Colon (tissue), 2 donors: ENCODE measurements at regions not wholly inside any gene's neighbourhood (a gene's known extent, or its start where the extent isn't known, plus 50 kb on each side); places are given as distances from the start of the nearest gene placed in this dataset.
A peak's percentile ranks its signal among the peaks of the same experiment; 100 is the strongest.

Experiments used
- FAIRE-seq: peaks from 2 replicates; lab custom pipeline; 2012; peaks lifted over from hg19 to GRCh38; lab: Jason Lieb, UNC
- donor health status: control.
- donor health status: control.

DNA sequence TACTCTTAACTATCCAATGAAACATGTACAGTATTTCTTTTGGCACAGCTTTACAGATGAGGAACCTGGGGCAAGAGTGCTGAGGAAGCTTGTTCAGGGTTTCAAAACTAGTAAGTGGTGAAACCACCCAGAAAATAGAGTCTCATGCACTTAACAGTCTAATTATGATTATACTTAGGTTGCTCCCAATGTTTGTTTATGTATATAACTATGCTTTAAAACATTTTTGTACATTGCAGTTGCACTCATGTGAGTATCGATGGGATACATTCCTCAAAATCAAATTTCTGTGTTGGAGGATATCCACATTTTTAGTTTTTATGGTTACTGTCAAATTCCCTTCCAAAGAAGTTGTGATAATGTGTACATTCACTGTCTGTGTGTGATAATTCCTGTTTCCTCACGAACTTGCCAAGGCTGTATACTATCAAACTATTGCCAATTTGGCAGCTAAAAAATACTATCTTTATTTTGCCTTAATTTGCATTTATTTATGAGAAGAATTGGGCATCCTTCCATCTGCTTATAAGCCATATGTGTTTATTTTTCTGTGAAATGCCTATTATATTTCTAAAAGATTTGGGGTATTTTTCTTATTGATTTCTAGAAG is 143.9 kb upstream of the SSTR1 start:
- no peak for FAIRE-seq

GRCh38 chr14:38065106-38065762 is 142.5 kb upstream of the SSTR1 start:
- FAIRE-seq: no peak

DNA sequence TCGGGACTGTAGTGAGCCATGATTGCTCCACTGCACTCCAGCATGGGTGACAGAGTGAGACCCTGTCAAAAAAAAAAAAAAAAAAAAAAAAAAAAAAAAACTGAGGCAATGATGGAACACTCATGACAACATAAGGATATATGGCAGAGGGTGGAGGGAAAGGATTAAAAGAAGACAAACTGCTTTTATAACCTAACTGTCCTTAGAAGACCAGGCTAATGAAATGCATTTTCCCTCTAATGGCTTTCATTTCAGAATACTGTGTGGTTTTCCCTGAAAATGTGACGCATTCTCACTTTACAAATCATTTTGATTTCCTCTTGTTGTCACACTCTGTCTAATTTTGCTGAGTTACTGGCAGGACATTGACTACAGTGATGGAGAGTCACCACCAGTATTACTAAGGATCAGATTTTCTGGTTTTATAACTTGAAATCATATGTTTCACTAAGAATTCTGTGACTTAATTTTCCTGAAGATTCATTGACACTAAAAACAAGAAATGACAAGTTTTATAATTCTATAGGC is 137.6 kb upstream of the SSTR1 start:
- no peak for FAIRE-seq

DNA sequence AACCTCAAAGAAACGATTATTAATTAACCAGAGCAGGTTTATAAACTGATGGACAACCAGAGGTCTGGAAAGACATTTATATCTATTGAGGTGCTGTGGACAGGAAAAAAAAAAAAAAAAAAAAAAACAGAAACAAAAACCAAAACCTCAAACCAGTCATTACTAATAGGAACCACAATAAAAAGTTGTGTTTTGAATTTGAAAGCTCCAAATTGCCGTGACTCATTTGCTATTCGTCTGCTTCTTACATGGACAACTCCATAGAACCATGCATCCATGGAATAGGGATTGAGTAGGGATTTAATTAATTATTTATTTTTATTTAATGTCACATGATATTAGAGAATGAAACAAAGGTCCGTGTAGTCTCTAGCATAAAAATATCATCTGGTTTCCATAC is 134.1 kb upstream of the SSTR1 start:
- no peak for FAIRE-seq

DNA sequence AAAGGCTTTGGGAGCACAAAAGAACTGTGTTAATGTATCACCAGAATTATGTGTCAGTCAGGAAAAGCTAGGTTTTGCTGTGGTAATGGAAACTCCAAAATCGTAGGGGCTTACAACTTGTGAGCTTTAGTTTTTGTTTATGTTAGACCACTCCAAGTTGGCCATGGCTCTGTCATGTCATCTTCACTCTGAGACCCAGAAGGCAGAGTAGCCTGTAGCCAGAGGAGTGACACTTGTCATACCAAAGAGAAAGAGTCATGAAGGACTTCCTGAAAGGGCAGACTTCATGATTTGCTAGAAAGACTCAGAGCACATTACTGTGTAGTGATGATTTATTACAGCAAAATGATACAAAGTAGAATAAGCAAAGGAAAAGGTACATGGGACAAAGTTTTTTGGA is 133.6 kb upstream of the SSTR1 start:
- FAIRE-seq: no peak

DNA sequence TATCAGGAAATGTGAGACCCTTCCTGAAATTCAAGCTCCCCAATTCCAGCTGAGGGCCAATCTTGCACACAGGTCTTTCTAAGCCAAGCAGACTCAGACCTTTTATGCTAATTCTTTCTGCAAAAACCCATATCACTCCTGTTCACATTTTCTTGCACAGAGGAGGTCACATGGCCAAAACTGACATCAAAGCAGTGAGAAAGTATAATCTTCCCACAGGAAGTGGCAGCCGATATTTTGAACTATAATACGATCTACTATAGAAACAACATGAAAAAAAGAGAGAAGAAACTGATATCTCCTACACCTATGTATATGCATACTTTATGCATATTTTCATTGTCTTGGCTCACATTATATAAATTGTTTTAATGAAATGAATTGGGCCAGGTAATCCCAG is 132.9 kb upstream of the SSTR1 start:
- FAIRE-seq: no peak

- no peak for FAIRE-seq
Measured at GRCh38 chr14:38078393-38078792, 129.3 kb upstream of the SSTR1 start.

DNA sequence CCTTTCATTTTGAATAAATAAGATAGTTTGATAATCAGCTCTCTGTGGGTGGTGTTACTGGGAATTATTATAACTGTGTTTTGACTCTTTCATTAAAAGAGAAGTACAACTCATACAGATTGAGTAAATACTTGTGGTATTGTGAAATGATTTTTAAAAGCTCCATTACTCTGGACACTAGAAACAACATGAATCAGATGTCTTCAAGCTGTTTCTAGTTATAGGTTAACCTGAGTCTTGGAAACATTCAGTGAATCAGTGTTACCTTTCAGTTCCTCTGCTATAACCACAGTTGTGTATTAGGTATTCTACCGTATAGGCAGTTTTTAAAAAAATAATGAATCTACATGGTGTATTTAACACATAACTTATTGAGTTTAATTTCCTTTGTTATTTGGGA is 128.4 kb upstream of the SSTR1 start:
- no peak for FAIRE-seq

DNA sequence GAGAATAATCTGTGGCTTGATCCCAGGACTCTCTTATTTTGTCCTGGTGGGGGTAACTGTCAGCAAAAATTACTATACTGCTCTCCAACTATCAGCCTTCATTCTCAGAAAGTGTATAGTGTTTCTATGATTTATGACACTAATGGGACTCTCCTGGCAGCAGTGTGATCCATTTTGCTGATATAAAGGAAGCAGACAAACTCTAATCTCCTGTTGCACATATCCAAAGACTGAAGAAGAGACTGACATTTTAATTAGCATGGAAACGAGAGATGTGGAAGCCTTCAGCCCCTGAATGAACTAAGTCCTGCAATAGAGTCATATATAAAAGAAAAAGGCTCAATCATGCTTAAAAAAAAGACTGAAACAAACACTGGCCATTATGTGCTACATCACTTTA is 127.8 kb upstream of the SSTR1 start:
- no peak for FAIRE-seq

DNA sequence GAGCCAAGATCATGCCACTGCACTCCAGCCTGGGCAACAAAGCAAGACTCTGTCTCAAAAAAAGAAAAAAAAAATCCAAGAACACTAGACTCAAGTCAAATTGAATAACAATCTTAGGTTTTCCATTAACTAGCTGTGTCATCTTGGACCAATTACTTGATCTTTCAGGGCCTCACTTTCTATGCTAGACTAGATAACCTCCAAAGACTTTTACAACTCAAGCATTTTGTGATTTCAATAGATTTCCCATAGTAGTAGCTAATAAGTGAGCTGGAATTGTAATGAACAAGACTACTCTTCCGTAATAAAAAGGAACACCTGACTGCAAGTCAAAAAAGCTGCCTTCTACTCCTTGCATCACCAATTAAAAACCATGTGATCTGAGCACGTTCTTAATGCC is 127.0 kb upstream of the SSTR1 start:
- no peak for FAIRE-seq

DNA sequence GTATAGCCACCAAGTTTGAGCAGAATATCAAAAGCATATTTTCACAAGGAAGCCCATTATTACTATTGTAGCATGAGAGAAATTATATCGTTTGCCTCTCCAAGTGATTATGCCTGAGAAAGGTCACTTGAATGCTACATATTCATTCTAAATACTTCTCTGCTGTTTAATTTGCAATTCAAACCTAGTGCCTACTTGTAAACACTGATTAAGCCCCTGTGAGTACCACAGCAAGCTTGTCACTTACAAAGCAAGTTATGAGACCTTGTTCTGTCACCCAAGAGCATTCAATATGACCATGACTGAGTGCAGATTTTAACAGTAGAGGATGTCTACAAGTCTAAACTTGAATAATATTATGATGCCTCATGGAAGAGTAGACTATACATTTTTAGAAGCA is 124.7 kb upstream of the SSTR1 start:
- no peak for FAIRE-seq

GRCh38 chr14:38089123-38089522 is 118.6 kb upstream of the SSTR1 start:
- peak; percentile 10 for FAIRE-seq

DNA sequence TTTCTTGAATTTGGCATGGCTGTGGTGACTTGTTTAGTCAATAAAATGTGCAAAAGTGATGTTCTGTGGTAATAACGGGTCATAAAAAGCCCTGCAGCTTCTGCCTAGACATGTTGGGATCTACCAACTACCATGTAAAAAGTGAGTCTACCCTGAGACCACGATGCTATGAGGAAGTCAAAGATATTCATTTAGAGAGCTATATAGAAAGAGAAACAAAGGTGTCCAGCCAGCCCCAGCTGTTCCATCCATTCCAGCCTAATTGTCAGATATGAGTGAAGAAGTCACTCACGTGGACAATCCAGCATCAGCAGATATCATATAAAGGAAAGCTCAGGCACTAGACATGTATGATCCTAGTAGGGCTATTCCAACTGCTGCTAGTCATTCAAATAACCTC is 117.2 kb upstream of the SSTR1 start:
- no peak for FAIRE-seq

GRCh38 chr14:38098074-38098836 is 109.4 kb upstream of the SSTR1 start:
- no peak for FAIRE-seq

GRCh38 chr14:38101679-38102078 is 106.0 kb upstream of the SSTR1 start:
- FAIRE-seq: no peak

DNA sequence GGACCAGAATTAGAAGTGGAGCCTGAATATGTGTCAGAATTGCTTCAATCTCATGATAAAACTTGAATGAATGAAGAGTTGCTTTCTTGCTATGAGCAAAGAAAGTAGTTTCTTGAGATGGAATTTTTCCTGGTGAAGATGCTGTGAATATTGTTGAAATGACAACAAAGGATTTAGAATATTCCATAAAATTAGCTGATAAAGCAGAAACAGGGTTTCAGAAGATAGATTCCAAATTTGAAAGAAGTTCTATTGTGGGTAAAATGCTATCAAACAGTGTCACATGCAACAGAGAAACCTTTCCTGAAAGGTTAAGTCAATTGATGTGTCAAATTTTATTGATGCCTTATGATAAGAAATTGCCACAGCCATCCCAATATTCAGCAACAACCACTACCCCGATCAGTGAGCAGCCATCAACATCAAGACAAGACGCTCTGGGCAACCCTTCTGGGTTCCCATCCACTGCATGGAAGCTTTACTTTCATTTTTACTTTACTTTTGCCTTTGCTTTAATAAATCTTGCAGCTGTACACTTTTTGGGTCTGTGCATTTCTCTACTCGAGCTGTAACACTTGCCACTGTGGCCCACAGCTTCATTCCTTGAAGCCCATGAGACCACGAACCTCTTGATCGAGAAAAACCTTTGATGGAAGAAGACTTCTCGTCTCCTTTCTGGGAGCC is 104.0 kb upstream of the SSTR1 start:
- FAIRE-seq: no peak

GRCh38 chr14:38105106-38105702 is 102.5 kb upstream of the SSTR1 start:
- FAIRE-seq: no peak

DNA sequence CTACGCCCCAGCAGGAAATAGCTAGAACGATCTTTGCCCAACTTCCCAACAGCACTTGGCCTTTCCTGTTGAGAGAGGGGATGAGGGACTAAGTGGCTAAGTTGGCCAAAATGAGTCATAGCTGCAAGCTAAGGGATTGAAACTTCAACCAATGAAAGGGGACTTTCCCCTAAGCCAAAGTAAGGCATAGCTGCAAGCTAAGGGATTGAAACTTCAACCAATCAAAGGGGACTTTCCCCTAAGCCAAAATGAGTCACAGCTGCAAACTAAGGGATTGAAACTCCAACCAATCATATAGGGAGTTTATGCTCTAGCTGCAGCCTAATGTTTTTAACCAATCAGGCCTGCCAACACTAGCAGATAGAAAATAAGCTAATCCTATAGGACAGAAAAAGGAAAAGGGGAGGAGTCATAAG is 100.5 kb upstream of the SSTR1 start:
- no peak for FAIRE-seq

- no peak for FAIRE-seq
Measured at GRCh38 chr14:38108681-38109080, 99.0 kb upstream of the SSTR1 start.

DNA sequence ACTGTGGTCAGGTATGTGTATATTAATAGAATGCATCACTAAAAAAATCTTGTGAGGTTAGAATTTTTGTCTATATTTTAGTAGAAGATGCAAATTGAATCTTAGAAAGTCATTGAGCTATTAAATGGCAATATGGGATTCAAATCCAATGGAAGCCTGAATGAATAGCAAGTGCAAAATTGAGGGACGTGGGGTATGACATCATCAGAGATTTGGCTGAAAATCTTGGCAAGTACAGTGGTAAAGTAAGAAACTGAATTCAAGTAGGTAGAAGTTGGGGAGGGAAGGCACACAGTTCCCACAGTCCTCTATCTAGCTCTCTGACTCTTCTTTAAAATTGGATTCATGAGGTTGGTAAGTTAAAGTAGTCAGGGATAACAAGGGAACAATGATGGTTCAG is 97.4 kb upstream of the SSTR1 start:
- no peak for FAIRE-seq

DNA sequence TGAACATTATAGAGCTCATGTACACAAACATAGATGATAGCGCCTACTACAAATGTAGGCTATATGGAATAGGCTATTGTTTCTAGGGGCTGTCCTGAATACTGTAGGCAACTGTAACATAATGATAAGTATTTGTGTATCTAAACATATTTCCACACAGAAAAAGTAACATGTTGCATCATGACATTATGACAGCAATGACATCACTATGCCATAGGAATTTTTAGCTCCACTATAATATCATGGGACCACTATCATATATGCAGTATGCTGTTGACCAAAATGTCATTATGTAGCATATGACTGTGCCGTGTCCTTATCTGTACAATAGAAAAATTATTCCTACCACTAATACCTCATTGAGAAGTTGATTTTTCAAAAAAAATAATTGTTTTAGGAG is 96.7 kb upstream of the SSTR1 start:
- no peak for FAIRE-seq

DNA sequence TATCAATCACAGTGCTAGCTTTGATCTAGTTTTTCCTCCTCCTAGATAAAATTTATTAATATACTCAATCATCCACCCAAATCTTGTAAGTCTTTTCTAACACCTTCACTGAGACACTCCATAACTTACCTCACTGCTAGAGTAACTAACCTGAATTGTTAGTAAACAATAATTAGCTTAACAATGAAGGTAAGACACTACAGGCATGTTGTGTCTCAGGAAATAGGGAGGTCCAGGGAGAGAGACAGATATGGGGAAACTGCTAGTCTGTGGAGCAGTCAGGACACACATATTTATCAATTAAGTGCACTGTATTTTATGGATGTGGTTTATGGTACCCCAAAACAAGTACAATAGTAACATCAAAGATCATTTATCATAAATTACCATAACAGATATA is 94.2 kb upstream of the SSTR1 start:
- FAIRE-seq: no peak
